ENCODE measurements at regions not wholly inside any gene's neighbourhood (a gene's known extent, or its start where the extent isn't known, plus 50 kb on each side); places are given as distances from the start of the nearest gene placed in this dataset.
"Not testable (repeated sequence)": the region's sequence is repeated elsewhere in the genome, so short reads cannot be mapped to it uniquely, and the experiment has no call there.

DNA sequence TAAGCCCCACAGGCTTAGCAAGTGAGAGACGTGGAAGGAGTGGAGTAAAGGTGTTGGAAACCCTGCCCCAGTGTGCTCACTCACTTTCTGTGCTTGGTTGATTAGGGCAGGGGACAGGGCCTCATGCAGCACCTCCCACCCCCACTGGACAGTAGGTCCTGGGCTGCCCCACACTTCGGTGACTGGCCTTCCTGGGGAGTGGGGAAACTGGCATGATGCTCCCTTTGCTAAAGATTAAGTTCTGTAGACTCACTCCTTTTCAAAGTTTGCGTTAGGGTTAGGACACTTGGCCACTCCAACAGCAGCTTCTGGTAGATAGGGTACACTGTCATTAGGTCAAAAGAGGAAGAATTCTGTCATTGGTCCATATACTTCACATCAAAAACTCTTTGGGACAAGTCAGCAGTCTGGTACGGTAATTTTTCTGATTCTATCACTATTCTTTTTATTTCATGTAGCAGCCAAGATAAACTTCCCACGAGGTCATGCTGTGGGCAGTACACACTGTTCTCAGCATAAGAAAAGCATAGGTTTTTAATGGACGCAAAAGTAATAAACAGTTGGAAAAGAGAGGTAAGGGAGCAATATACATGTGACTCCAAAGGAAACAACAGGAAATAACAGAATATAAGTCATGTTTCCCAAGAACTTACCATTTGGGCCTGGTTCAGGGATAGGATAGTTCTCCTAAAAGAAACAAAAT is 106.6 kb upstream of the TERB2 start:
- not testable (repeated sequence) for DNase-seq (ENCODE audit: low read depth)

DNA sequence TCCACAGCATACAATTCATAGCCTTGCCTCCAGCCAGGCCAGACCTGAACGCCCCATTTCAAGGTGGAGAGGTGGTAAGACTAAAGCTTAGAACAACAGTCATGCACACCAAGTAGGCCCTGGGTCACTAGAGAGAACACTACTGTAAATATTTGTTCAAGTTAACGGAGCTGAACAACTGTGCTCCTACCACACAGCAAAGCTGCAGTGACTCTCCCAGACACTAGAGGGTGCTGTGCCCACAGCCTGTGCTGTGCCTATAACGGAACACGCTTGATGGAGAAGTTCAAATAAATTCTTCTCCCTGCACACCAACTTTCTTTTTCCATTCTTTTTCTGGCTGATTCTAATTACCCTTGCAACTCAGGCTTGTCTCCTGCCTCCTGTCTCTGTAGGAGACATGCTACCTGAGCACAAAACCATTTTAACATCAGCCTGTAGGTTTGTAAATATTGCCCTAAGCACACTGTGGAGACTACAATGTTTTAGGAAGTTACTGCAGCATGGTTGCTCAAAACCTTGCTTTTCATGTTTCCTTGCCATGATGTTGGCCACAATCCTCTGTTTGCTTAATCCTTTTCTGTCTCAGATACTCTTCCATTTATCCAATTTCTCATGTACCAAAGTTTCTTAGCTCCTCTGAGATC is 103.1 kb upstream of the TERB2 start:
- DNase-seq (ENCODE audit: low read depth) = peak; percentile 36

- DNase-seq (ENCODE audit: low read depth) = not testable (repeated sequence)
These were observed 101.8 kb upstream of the TERB2 start for GRCh38 chr15:44854696-44855095.

GRCh38 chr15:44856284-44856683 is 100.2 kb upstream of the TERB2 start:
- DNase-seq (ENCODE audit: low read depth) = not testable (repeated sequence)

- DNase-seq (ENCODE audit: low read depth) = not testable (repeated sequence)
These were observed 99.2 kb upstream of the TERB2 start for GRCh38 chr15:44857164-44857710.

DNA sequence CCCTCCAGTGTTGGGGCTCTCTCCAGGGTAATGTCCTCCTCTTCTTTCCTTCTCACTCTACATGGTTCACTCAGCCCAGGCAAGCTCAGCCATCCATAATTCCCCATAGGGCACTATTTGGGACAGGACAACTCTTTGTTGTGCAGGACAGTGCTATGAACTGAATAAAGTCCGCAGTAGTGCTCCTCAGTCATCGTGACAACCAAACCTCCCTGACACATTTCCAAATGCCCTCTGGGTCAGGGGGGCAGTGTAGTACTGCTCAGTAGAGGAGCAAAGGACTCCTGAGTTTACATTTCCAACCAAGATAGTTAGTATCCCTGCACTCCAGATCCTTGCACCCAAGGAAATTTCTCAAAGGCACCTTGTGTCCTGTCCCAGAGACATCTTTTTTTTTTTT is 97.4 kb upstream of the TERB2 start:
- DNase-seq (ENCODE audit: low read depth) = not testable (repeated sequence)

GRCh38 chr15:44860168-44860567 is 96.3 kb upstream of the TERB2 start:
- DNase-seq (ENCODE audit: low read depth) = not testable (repeated sequence)

GRCh38 chr15:44861439-44861910 is 95.0 kb upstream of the TERB2 start:
- no peak for DNase-seq (ENCODE audit: low read depth)

DNA sequence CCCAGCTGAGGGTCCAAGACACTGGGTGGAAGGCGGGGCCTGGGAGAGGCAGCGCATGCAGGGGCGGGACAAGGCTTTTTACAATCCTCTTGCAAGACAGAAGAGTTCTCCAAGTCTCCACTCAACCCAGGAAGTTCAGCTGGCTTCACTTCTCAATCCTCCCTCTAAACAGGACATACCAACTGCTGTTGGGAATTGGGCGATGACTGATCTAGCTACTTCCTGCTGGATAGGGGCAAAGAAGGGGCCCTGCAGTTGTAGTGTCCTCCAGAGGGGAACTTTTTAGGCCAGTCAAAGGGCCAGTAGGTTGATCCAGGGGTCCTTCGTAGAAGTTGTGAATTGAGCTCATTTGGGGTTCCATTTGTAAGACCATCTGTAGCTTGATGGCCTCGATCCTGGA is 94.6 kb upstream of the TERB2 start:
- DNase-seq (ENCODE audit: low read depth) = no peak

DNA sequence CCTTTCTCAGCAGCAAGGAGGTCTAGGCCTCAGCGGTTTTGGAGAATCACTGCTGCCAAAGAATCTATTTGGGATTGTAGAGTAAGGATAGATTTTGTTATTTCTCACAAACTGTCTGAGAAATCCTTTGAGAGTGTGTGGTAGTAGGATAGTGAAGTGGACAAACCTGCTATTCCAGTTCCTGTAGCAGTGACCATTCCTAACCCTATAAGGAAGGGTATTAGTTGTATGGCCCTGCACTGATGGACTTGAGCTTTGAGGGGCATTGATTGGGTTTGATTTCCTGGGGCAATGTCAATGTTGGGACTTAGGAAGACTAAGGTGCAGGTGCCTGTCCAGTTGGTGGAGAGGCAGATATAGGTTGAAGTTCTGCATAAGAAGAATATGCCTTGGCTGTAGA is 93.6 kb upstream of the TERB2 start:
- DNase-seq (ENCODE audit: low read depth) = not testable (repeated sequence)

DNA sequence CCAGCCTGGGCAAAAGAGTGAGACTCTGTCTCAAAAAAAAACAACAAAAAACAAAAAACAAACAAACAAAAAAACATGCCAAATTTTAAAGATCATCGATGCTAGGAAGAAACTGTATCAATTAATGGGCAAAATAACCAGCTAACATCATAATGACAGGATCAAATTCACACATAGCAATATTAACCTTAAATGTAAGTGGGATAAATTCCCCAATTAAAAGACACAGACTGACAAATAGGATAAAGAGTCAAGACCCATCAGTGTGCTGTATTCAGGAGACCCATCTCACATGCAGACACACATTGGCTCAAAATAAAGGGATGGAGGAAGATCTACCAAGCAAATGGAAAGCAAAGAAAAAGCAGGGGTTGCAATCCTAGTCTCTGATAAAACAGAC is 88.4 kb upstream of the TERB2 start:
- DNase-seq (ENCODE audit: low read depth) = not testable (repeated sequence)

- DNase-seq (ENCODE audit: low read depth) = not testable (repeated sequence)
These were observed 86.4 kb upstream of the TERB2 start for GRCh38 chr15:44870125-44870524.

GRCh38 chr15:44873103-44873502 is 83.4 kb upstream of the TERB2 start:
- no peak for DNase-seq (ENCODE audit: low read depth)

DNA sequence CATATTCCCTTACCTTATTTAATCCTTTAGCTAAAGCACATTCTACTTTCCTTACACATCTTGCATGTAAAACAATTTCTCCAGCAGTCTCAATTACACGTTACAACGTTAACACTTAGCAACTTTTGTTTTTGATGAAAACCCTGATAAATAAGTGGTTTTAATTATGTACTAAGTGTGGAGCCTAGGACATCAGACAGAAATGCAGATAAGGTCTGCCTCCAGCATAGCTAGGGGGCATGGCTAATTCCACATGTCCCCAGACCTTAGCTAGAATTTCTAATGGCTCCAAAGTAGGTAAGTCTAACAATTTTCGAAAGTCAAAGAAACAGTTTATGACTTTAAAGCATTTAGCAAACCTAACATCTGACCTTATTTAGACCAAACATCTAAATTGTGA is 77.4 kb upstream of the TERB2 start:
- DNase-seq (ENCODE audit: low read depth) = no peak

- no peak for DNase-seq (ENCODE audit: low read depth)
These were observed 74.0 kb upstream of the TERB2 start for GRCh38 chr15:44882499-44882968.

DNA sequence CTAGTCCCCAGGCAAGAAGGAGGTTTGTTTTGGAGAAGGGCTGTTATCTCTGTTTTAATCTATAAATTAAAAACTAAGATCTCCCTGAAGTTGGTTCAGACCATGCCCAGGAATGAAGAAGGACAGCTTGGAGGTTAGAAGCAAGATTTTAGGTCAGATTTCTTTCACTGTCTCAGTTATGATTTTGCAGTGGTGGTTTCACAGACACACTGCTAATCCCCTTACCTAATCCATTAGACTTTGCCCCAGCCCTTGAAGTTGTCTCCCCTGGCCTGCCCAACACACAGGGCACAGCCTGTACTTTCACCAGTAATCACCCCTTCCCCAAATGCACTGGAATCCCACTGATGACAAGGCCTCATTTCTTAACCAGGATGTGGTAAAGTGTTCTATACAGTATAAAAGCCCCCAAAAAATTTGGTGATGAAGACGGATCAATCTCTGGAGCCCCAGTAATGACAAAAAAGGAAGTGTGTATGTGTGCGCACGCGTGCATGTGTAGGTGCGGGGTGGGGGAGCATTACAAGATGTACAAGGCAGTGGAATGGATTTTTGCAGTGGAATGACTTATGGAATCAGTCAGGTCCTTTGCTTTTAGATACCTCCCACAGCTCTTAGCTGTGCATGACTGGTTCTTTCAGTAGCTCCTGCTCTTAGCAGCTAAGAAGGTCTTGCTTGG is 73.1 kb upstream of the TERB2 start:
- DNase-seq (ENCODE audit: low read depth) = no peak

DNA sequence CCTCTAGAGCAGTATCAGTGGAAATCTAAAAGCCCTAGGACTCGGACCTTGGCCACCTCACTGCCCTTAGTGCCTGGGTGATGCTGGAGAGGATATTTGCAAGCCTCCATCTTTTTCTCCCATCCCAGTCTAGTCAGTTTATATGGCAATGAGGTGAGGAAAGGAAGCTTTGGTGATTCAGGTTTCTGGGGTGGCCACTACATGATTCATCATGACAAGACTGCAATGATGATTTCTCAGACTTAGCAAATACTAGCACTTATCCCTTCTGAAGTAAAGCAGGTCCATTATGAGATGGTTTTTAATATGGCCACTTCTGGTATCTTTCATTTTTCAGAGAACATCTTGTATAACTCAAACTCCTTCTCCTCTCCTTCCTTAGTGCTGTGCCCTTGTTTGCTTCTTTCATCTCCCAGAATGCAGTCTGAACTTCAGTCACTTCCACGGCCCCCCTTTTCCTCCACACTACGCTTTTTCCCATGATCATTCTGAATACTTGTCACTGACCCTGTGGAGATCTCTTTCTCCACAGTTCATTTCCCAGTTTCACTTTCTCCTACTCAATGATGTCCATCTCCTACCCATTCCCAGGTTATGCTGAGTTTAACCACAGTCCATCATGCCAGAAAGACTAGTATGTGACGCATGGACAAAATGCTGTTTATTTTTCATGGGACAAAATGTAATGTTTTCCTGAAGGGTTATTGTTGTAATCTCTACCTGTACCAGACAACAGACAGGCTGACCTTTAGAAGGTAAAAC is 57.4 kb upstream of the TERB2 start:
- DNase-seq (ENCODE audit: low read depth) = not testable (repeated sequence)

DNA sequence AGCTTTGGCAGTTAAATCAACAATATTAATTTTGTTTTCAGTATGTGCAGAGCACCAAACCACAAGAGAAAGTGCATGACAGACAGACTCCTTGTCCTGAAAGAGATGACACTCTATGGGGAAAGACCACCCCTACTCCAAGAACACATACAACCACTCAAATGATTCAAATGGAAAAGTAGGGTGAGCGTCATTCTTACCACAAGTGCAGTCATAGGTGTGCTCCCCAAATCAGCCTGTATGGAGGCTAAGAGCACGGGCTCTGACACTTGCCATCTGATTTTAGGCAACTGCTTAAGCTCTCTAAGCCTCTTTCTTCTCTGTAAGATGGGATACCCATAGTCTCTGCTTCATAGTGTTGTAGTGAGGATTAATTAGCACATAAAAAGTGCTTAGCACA is 56.7 kb upstream of the TERB2 start:
- not testable (repeated sequence) for DNase-seq (ENCODE audit: low read depth)

DNA sequence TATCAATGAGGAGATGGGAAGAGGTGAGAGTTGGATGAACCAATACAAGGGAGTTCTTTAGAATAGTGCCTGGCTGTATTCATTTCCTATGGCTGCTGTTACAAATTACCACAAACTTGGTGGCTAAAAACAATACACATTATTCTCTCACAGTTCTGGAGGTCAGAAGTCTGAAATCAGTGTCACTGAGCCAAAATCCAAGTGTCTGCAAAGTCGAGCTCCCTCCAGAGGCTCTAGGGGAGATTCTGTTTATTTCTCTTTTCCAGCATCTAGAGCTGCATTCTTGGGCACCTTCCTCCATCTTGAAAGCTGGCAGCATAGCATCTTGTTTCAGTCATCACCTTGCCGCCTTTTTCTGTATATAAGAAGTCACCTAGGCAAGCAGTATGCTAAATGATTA is 55.7 kb upstream of the TERB2 start:
- not testable (repeated sequence) for DNase-seq (ENCODE audit: low read depth)

DNA sequence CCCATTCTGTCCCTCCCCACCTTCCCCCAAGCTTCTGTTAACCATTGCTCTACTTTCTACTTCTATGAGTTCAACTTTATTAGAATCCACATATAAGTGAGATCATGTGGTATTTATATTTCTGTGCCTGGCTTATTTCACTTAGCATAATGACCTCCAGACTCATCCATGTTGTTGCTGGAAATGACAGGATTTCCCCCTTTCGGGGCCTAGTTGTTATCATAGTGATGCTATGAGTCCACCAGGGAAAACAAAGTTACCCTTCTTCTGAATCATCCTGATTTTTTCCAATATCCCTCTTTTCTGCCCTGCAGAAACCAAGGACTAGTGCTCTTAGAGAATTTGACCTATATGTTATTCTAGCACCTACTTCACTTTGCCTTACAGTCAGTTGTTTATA is 53.2 kb upstream of the TERB2 start:
- not testable (repeated sequence) for DNase-seq (ENCODE audit: low read depth)

- not testable (repeated sequence) for DNase-seq (ENCODE audit: low read depth)
These were observed 51.7 kb upstream of the TERB2 start for GRCh38 chr15:44904651-44905340.

All from activated T-helper 1 cell treated with Interleukin-2 at 50 U/mL for 16 hours (primary cell).